HG02588 (cell line): ENCODE measurements at regions not wholly inside any gene's neighbourhood (a gene's known extent, or its start where the extent isn't known, plus 50 kb on each side); places are given as distances from the start of the nearest gene placed in this dataset.
A peak's percentile ranks its signal among the peaks of the same experiment; 100 is the strongest.
"Not testable (repeated sequence)": the region's sequence is repeated elsewhere in the genome, so short reads cannot be mapped to it uniquely, and the experiment has no call there.

Experiments used
- ATAC-seq: cut with Tn5 transposase; IDR thresholded peaks from one replicate; pipeline ENCODE4 v1.9.1; 2021; ENCODE audit warnings: mild to moderate bottlenecking, moderate library complexity; ENCODE audit not compliant: unreplicated experiment

GRCh38 chr14:53858345-53858684, 98.3 kb downstream of the BMP4 start:
- ATAC-seq: no peak

DNA sequence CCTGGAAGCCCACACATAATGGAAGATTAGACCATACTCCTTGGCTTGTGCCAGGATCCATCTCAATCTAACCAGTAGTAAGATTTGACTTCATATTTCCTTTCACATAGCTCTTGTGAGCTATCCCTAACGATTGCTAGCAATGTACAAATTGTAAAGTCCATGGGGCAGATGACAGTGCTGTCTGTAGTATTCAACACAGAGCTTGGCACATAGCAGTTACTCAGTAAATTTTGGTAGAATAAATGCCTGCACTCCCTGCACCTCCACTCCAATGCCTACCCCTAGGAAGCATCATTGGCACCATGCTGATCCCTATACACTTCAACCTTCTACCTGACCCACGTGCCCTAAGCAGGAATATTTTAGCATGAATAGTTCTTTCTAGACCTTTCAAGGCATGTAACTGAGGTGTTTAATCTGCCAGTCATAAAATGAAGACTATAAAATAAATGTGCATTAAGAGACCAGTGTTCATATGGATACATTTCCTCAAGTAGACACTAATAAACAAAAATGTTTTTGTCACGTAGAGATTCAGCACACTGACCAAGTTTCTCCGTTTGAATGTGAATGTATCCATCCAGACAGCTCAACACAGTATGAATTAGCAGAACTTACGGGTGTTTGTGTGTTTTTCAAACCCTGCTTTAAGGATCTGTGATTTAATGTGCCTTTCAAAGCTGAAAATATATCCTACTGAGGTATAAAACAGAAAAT, 98.8 kb downstream of the BMP4 start:
- ATAC-seq: no peak

GRCh38 chr14:53855574-53855973, 101.1 kb downstream of the BMP4 start:
- no peak for ATAC-seq

DNA sequence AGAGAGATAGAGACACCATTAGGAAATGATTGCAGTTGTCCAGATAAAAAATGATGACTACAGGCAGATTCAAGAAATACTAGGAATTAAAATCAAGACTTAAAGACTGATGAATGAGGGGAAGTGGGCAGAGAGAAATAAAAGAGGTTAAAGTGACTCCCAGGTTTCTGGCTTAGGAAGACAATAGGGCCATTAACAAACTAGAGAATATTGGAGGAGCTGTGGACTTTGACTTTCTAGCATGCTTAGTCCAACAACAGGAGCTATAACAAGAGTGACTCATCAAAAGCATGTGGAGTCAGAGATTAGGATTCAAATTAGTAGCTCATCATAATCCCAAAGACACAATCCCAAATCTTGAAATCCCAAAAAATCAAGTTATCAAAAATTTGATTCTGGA, 101.5 kb downstream of the BMP4 start:
- no peak for ATAC-seq

DNA sequence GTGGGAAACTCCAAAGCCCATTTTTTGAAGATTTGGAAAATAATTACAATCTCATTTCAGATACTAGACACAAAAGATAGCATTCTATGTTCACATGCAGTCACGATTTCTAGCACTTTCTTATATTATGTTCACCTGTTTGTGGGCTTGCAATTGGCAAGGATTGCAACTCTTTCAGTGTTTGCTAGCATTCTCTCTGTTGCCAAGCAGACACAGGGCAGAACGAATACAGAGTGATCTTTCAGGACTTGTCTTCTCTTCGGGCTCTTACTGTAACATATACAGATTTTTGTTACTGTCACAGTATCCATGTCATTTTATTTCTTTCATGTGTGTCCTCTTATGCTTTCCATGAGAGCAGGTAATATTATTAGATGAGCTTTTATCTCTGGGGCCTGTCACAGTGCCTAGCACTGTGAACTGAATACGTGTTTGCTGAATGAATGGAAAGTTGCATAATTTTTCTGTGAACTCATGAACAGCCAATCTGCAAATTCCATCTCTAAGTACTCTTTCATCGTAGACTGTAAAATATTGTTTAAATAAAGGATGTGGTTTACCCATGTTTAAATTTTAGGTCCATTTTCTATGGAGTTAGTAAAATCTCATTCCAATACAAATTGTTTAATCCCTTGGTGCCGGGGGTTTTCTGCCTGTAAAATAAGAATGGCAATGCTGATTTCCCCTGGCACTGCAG, 105.1 kb downstream of the BMP4 start:
- no peak for ATAC-seq

DNA sequence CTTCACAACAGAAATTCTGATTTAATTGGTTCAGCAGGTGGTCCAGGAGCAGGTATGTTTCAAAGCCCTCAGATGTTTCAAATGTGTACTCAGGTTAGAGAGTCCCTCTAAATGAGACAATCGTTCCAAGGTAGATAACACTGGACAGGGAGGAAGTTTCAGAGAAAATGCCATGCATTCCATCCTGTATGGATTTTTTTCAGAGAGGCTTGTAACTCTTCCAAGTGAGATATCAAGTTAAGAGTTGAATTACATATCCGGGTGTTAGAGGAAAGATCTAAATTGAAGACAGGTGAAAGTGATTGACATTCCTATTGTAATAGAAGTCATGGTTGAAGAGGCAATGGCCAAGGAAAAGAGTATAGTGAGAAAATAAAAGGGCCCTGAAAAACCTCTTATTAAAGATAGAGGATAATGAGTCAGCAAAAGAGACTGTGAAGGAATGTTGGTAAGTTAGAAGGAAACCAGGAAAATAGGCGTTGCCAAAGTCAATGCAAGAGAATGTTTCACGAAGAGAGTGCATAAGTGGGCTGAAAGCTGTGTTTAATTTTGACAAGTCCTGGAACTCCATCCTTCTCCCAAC, 105.8 kb downstream of the BMP4 start:
- ATAC-seq: no peak

DNA sequence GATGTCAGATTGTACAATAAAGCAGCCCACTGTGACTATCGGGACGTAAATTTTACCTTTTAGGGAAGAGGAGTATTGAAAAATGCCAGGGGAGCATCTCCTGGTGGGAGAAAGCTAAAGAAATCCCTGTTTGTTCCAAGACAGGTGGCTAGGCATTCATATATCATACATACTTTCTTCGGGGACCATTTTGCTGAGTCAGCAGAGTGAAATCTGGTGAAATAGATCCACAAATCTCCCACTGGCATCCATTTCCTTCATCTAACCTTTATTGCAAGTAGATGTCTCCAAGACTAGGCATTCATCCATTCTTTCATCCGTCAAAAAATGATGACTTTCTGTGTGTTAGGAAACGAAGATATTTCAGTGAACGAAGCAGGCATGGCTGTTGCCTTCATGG, 107.1 kb downstream of the BMP4 start:
- ATAC-seq: no peak

- no peak for ATAC-seq
Measured at GRCh38 chr14:53848854-53849253, 107.8 kb downstream of the BMP4 start.

- no peak for ATAC-seq
Measured at GRCh38 chr14:53847881-53848280, 108.7 kb downstream of the BMP4 start.

GRCh38 chr14:53847057-53847456, 109.6 kb downstream of the BMP4 start:
- ATAC-seq: no peak

GRCh38 chr14:53845813-53846693, 110.6 kb downstream of the BMP4 start:
- no peak for ATAC-seq

GRCh38 chr14:53842938-53843337, 113.7 kb downstream of the BMP4 start:
- ATAC-seq: no peak

DNA sequence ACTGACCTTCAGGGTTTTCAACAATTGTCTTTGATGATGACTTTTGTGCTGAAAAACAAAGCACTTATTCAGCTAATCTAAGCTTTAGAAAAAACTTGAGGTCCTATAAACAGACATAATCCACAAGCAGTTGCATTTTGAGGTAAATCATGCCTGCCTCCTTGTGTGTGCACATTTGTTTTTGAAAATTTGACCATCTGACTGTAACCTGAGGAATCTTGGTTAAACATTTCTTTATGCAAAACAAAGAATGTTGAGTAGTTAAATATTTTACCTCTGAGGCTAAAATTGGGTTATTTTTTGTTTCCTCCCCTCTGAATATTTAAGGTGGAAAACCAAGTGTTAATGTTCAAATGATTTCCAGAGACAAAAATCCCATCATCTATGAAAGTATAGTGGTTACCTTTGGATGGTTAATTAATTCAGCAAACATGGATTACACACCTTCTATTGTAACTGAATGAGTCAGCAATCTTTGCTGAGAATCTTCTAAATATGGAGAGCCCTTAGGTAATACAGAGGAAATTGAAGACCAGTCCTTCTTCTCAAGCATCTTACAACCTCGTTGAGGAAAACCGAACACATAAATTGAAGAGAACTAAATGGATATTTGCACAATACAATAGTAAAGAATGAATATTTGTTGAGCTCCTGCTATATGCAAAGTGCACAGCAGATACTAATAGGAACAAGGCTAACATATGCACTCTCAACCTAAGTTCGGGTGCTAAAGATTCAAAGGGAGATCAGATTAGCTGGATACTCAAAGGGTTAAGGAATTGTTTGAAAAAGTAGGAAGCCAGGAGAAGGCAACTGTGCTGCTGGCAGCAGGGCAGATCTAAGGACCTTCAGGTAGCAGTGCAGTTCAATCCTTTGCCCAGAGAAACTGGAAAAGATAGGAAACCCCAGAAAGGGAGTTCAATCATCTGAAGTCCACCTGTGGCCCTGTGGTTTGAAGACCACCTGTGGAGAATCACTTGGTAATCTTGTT, 115.2 kb downstream of the BMP4 start:
- ATAC-seq: no peak

DNA sequence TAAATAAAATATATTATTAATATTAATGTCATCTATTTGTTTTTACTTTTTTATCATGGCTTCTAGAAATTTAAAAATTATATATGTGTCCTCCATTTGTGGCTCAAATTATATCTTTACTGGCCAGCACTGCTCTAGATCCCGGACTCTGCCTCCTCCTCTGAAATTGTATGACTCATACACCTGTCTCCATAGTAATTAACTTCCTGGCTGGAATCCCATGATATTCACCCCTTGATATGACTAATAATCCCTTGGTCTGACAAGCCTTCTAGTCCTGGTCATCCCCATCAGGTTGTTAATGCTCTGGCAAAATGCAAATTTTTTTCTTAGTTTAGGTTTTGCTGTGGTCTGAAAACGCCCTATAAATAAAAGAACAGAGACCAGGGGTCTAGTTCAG, 116.2 kb downstream of the BMP4 start:
- ATAC-seq: no peak

- ATAC-seq: no peak
Measured at GRCh38 chr14:53838374-53838773, 118.3 kb downstream of the BMP4 start.

DNA sequence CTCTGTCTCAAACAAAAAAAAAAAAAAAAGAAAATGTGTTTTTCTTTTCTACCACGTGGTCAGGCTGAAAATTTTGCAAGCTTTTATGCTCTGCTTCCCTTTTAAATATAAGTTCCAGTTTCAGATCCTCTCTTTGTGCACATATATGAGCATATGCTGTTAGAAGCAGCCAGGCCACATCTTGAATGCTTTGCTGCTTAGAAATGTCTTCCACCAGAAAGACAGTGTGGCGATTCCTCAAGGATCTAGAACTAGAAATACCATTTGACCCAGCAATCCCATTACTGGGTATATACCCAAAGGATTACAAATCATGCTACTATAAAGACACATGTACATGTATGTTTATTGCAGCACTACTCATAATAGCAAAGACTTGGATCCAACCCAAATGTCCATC, 119.0 kb downstream of the BMP4 start:
- ATAC-seq: not testable (repeated sequence)

GRCh38 chr14:53836551-53836950, 120.1 kb downstream of the BMP4 start:
- ATAC-seq: no peak

GRCh38 chr14:53828820-53829219, 127.8 kb downstream of the BMP4 start:
- no peak for ATAC-seq

DNA sequence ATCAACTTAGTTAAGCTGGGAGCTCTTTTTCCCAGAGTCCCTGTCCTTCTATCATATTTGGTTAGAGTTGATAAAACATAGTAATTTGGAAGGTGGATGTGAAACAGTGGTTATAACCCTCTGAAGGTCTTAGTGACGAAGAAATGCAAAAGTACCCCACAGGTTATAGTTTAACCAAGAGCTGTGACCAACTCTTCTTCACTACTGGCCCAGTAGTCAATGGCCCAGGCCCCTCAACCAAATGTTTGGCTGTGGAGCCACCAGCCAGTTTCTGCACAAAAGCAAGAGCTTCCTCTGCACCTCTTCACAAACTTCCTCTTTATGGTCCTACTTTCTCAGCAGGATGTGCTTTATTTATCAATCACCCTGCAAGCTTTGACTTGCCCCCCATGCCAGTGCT, 132.6 kb downstream of the BMP4 start:
- peak; percentile 89 for ATAC-seq

GRCh38 chr14:53814392-53814791, 142.2 kb downstream of the BMP4 start:
- no peak for ATAC-seq
